NT2/D1 (cell line): ENCODE measurements at regions not wholly inside any gene's neighbourhood (a gene's known extent, or its start where the extent isn't known, plus 50 kb on each side); places are given as distances from the start of the nearest gene placed in this dataset.

Experiments
- DNase-seq: peaks from one replicate; pipeline ENCODE4 v3.0.0-alpha.2; 2011; ENCODE audit warnings: low read depth, low spot score
- H3K27me3 ChIP-seq: 2 replicates; pipeline ENCODE4 v1.6.0; 2011; ENCODE audit warnings: mild to moderate bottlenecking; ENCODE audit not compliant: insufficient read length, insufficient read depth
- H3K36me3 ChIP-seq: 2 replicates; pipeline ENCODE4 v1.6.1; 2011; ENCODE audit warnings: mild to moderate bottlenecking, low read length, mixed read lengths; ENCODE audit not compliant: insufficient read depth, insufficient read length
- H3K4me1 ChIP-seq: 2 replicates; pipeline ENCODE4 v1.5.1; 2011; ENCODE audit not compliant: insufficient read depth, insufficient read length
- H3K4me3 ChIP-seq: 2 replicates; pipeline ENCODE4 v1.5.1; 2011; ENCODE audit warnings: low read depth; ENCODE audit not compliant: insufficient read length
- H3K9ac ChIP-seq: 2 replicates; pipeline ENCODE4 v1.6.0; 2011; ENCODE audit warnings: low read depth; ENCODE audit not compliant: insufficient read length
- H3K9me3 ChIP-seq: 2 replicates; pipeline ENCODE4 v1.5.1; 2011; ENCODE audit warnings: mild to moderate bottlenecking, low read length; ENCODE audit not compliant: insufficient read depth
- SUZ12 ChIP-seq: IDR thresholded peaks from 2 replicates; pipeline ENCODE4 v1.6.1; 2011; ENCODE audit not compliant: insufficient read length, insufficient read depth; ENCODE audit errors: extremely low read depth
- YY1 ChIP-seq: IDR thresholded peaks from 2 replicates; pipeline ENCODE4 v1.6.1; 2011; ENCODE audit not compliant: insufficient read length, insufficient read depth
- ZNF274 ChIP-seq: IDR thresholded peaks from 2 replicates; pipeline ENCODE4 v1.6.1; 2011; ENCODE audit warnings: mild to moderate bottlenecking, low read depth, low read length

DNA sequence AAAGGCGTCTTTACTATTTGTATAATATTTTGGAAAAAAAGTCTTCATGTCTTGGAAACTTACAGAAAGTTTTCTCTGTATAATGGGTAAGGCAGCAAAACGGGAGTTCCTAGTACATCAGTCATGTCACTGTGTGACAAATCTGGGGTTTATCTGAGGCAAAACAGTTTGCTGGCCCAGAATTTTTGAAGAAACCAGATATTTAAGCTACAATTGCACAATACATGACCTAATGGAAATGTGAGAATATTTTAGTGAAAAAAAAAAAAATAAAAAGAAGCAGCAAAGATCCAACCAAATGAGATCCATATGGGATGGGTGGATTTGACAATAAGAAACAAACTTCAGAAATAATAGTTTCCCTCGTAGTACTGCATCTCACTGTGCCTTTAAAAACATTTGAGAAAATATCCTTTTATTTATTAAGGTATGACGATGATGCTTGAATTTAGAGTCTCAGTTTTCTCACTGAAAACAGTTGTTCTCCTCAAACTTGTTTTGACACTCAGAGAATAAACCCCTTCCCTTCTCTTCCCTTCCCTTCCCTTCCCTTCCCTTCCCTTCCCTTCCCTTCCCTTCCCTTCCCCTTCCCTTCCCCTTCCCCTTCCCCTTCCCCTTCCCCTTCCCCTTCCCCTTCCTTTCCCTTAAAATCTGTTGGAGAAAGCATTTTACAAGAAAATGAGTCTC is 180.5 kb upstream of the TUT7 start:
- Histone ChIP-seq H3K4me3 (no peak overlapping the region), H3K4me1 (no peaks in the 10 kb centered on the region), H3K9me3 (no peaks in the 10 kb centered on the region), H3K9ac (no peak overlapping the region), H3K36me3 (no peaks in the 10 kb centered on the region), H3K27me3 (no peaks in the 10 kb centered on the region)
- DNase-seq, result no peak
- TF ChIP-seq YY1 (no peak), SUZ12 (no peak), ZNF274 (no peak)

DNA sequence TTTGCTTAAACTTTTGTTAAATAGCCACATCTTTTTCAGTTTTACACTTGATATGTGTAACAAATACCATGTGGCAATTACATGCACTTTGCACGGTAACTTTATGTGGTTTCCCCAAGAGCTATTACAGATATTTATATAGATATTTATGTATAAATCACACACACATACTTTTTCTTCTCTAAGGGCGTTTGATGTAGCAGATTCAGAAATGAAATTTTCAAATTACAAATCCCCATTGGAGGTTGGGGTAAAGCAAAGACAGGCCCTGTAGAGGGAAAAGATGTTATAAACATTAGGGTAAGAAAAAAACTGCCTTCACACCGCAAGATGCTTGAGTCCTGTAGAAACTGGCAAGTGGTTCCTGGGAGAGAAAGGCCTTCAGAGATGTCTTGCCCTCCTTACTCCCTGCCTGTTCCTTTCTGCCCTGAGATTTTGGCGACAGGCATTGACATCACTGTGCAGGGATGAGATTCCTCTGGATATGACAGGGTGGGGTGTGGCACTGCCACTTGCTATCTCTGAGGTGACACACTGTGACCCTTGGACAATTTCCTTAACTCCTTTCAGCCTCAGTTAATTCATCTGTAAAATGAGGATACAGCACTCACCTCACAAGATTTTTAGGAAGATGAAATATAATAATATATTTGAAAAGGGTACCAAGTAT is 177.9 kb upstream of the TUT7 start:
- Histone ChIP-seq H3K27me3 (no peaks in the 10 kb centered on the region), H3K9me3 (no peaks in the 10 kb centered on the region), H3K4me1 (no peaks in the 10 kb centered on the region), H3K36me3 (no peaks in the 10 kb centered on the region), H3K9ac (no peak overlapping the region), H3K4me3 (no peak overlapping the region)
- TF ChIP-seq YY1 (no peak), SUZ12 (no peak), ZNF274 (no peak)
- no peak for DNase-seq

DNA sequence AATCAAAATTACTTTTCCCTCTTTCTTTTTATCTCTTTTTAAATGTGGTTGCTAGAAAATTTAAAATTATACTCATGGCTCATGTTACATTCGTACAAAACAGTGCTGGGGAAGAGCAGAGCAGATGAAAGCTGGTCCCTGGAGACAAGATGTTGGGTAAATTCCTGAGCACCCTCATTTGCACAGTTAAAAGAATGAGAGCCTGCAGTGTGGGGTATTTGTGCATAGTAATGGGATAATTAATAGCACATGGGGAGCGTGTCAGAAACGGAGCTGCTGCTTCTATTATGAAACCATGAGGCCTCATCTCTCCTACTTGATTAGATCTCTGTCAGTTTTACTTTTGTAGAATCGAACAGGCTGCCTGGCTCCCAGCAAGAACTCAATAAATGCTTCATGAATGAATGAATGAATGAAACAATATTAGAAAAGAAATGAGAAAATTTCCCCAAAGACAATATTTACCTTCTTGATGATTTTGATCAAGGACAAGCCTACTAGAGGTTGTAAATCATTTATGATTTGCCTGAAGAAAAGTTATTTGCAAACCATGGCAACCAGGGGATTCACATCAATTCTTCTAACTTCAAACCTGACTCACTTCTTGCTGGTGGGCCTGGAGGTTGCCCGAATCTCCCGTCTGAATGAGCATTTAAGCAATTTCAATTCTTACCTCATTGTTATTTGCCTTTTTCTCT is 177.2 kb upstream of the TUT7 start:
- H3K4me1 ChIP-seq, result no peaks in the 10 kb centered on the region
- H3K9ac ChIP-seq, result no peak overlapping the region
- no peaks in the 10 kb centered on the region for H3K27me3 ChIP-seq
- no peak for DNase-seq
- H3K4me3 ChIP-seq, result no peak overlapping the region
- no peaks in the 10 kb centered on the region for H3K36me3 ChIP-seq
- no peak for TF ChIP-seq SUZ12
- no peak for TF ChIP-seq YY1
- no peak for TF ChIP-seq ZNF274
- no peaks in the 10 kb centered on the region for H3K9me3 ChIP-seq

DNA sequence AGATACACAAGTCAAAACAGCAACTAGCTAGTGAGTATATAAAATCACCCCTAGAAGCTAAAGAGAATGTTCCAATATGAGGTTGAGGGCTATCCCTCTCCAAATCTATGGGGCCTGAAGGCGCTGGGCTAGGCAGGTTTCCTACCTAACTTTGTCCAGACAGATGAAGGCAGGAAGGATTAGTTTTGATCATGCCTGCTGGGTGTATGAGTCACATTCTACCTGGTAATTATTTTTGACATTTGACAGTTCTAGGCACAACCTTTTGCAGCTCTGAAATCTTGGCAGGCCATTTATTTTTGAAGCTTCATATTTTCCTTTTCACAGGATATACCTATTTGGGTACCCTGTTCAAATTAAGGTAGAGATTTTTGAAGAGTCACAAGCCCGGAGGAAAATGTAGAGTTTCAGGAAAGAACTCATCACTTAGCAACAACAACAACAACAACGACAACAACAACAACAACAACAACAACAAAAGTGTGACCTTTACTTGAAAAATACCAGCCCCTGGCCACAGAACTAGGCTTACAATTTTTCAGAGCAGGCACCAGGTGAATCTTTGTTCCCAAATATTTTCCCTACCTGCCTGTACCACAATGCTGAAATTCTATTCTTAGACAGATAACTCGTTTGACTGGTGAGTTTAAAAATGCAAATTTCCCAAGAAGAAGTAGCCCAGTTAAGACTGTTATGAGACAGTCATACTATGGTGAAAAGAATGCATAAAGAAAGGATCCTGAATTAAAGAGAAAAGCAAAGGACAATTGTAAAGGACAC is 175.5 kb upstream of the TUT7 start:
- Histone ChIP-seq H3K9me3 (no peaks in the 10 kb centered on the region), H3K4me3 (no peak overlapping the region), H3K9ac (no peak overlapping the region), H3K4me1 (no peaks in the 10 kb centered on the region), H3K27me3 (no peaks in the 10 kb centered on the region), H3K36me3 (no peaks in the 10 kb centered on the region)
- TF ChIP-seq ZNF274, result no peak
- no peak for TF ChIP-seq YY1
- no peak for TF ChIP-seq SUZ12
- no peak for DNase-seq

DNA sequence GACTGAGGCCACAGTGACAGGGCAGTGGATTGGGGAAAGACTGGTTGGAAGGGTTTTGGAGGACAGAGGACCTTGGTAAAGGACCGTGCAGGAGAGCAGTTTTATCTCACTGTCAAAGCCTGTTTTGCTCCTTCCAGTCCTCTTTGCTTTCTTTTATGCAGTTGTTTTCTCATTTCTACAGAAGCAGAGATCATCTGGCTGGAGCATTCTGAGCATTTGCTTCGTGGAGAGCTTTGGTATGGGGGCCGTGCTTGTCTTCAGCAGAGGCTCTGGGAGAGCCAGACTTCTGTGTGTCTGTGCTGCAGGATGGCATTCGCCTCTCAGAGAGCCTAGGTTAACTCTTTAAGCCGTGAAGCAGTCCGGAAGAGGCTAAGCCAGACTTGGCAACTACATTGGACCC is 171.8 kb upstream of the TUT7 start:
- no peaks in the 10 kb centered on the region for H3K36me3 ChIP-seq
- H3K9me3 ChIP-seq, result no peaks in the 10 kb centered on the region
- no peaks in the 10 kb centered on the region for H3K4me1 ChIP-seq
- no peak overlapping the region for H3K4me3 ChIP-seq
- no peak overlapping the region for H3K9ac ChIP-seq
- TF ChIP-seq ZNF274, result no peak
- TF ChIP-seq YY1, result no peak
- no peak for TF ChIP-seq SUZ12
- no peaks in the 10 kb centered on the region for H3K27me3 ChIP-seq
- no peak for DNase-seq

DNA sequence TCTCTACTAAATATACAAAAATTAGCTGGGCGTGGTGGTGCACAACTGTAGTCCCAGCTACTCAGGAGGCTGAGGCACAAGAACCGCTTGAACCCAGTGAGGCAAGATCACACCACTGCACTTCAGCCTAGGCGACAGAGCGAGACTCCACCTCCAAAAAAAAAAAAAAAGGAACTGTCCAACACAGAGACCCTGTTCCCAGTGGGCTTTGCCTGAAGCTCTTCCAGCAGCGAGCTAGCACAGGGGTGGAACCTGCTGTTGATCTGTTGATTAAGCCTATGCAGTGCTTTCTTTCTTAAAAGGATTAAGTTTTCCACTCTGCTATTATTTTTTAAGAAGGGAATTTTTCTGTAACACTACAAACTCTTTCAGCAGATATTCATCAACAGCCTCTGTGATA is 171.0 kb upstream of the TUT7 start:
- TF ChIP-seq SUZ12 (no peak), ZNF274 (no peak), YY1 (no peak)
- Histone ChIP-seq H3K9me3 (no peaks in the 10 kb centered on the region), H3K4me1 (no peaks in the 10 kb centered on the region), H3K4me3 (no peak overlapping the region), H3K9ac (no peak overlapping the region), H3K36me3 (no peaks in the 10 kb centered on the region), H3K27me3 (no peaks in the 10 kb centered on the region)
- DNase-seq, result no peak

DNA sequence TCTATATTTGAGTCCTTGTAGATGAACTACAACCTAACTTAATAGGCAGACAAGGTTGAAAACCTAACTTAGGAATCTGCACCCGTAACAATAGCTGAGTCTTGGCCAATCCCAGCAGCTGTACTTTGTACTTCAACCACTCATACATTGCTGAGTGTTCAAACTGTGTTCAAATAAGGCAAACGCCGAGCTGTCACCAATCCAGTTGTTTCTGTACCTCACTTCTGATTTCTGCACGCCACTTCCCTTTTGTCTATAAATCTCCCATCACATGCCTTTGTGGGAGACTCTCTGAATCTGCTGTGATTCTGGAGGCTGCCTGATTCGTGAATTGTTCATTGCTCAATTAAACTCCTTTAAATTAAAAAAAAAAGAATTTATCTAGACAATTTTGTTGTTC is 167.8 kb upstream of the TUT7 start:
- H3K9ac ChIP-seq, result no peak overlapping the region
- H3K4me3 ChIP-seq, result no peak overlapping the region
- no peak for DNase-seq
- TF ChIP-seq ZNF274 (no peak), YY1 (no peak), SUZ12 (no peak)
- no peaks in the 10 kb centered on the region for H3K36me3 ChIP-seq
- no peaks in the 10 kb centered on the region for H3K9me3 ChIP-seq
- H3K27me3 ChIP-seq, result no peaks in the 10 kb centered on the region
- no peaks in the 10 kb centered on the region for H3K4me1 ChIP-seq
